Fibroblast of skin of left biceps (primary cell): ENCODE measurements at regions not wholly inside any gene's neighbourhood (a gene's known extent, or its start where the extent isn't known, plus 50 kb on each side); places are given as distances from the start of the nearest gene placed in this dataset.
A peak's percentile ranks its signal among the peaks of the same experiment; 100 is the strongest.
"Not testable (repeated sequence)": the region's sequence is repeated elsewhere in the genome, so short reads cannot be mapped to it uniquely, and the experiment has no call there.

Experiments used
- DNase-seq, 2 experiments: peaks; one replicate each; pipeline ENCODE4 v3.0.0-alpha.2; 2013; ENCODE audit warnings: low read depth in 2 of 2

GRCh38 chr15:38002883-38003477, 68.5 kb downstream of the TMCO5A start:
- DNase-seq = peak; percentile 49 to 53

GRCh38 chr15:38004218-38004861, 69.9 kb downstream of the TMCO5A start:
- DNase-seq = no peak

- DNase-seq = no peak
Measured at GRCh38 chr15:38005953-38006808, 71.7 kb downstream of the TMCO5A start.

GRCh38 chr15:38010395-38010794, 76.0 kb downstream of the TMCO5A start:
- peak in 1 of 2 experiments; percentile 35 for DNase-seq

- DNase-seq = no peak
Measured at GRCh38 chr15:38012894-38013293, 78.5 kb downstream of the TMCO5A start.

- DNase-seq = no peak
Measured at GRCh38 chr15:38017721-38018120, 83.3 kb downstream of the TMCO5A start.

- no peak for DNase-seq
Measured at GRCh38 chr15:38019066-38019465, 84.6 kb downstream of the TMCO5A start.

GRCh38 chr15:38021259-38021658, 86.8 kb downstream of the TMCO5A start:
- DNase-seq = no peak

- no peak for DNase-seq
Measured at GRCh38 chr15:38024293-38025091, 90.1 kb downstream of the TMCO5A start.

GRCh38 chr15:38025656-38026055, 91.2 kb downstream of the TMCO5A start:
- DNase-seq = not testable (repeated sequence)

GRCh38 chr15:38028869-38029268, 94.4 kb downstream of the TMCO5A start:
- no peak for DNase-seq

- no peak for DNase-seq
Measured at GRCh38 chr15:38029736-38030135, 95.3 kb downstream of the TMCO5A start.

GRCh38 chr15:38030609-38031008, 96.2 kb downstream of the TMCO5A start:
- no peak for DNase-seq

GRCh38 chr15:38035701-38036100, 101.3 kb downstream of the TMCO5A start:
- DNase-seq = no peak

- no peak for DNase-seq
Measured at GRCh38 chr15:38036790-38037338, 102.4 kb downstream of the TMCO5A start.

- DNase-seq = peak; percentile 78 to 79
Measured at GRCh38 chr15:38038659-38039442, 104.4 kb downstream of the TMCO5A start.

GRCh38 chr15:38040615-38041014, 106.2 kb downstream of the TMCO5A start:
- no peak for DNase-seq

- no peak for DNase-seq
Measured at GRCh38 chr15:38041576-38041975, 107.1 kb downstream of the TMCO5A start.

- no peak for DNase-seq
Measured at GRCh38 chr15:38042211-38042610, 107.8 kb downstream of the TMCO5A start.

GRCh38 chr15:38042707-38043445, 108.4 kb downstream of the TMCO5A start:
- no peak for DNase-seq
